ENCODE measurements at regions not wholly inside any gene's neighbourhood (a gene's known extent, or its start where the extent isn't known, plus 50 kb on each side); places are given as distances from the start of the nearest gene placed in this dataset.
"Not testable (repeated sequence)": the region's sequence is repeated elsewhere in the genome, so short reads cannot be mapped to it uniquely, and the experiment has no call there.

DNA sequence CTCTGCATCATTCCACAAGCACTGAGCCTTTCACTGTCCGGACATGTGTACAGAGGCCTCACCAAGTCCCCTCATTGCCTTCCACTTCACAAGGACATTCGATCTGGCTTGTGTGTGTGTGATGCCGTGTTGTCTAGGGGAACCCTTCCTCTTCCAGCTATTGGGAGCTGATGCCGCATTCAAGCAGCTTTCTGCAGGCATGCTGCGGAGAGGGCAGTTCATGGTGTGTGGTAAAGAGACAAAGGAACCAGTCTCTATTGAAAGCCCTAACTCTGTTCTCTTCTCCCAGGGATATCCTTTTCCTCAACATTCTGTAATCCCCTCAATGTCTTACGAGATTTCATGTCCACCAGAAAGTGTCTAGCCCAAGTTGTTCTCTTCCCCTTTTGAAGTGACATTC lies 141.6 kb downstream of the ALOX5 start:
- no peak for DNase-seq
- Histone ChIP-seq H3K27ac (no peak overlapping the region), H3K4me3 (no peak overlapping the region), H3K36me3 (no peaks in the 10 kb centered on the region), H3K4me1 (peaks cover 0 to 5% of the 10 kb centered on the region in 2 donors), H3K27me3 (no peaks in the 10 kb centered on the region), H3K9me3 (no peaks in the 10 kb centered on the region)
- ATAC-seq: no peak
- TF ChIP-seq, protein P1, sequence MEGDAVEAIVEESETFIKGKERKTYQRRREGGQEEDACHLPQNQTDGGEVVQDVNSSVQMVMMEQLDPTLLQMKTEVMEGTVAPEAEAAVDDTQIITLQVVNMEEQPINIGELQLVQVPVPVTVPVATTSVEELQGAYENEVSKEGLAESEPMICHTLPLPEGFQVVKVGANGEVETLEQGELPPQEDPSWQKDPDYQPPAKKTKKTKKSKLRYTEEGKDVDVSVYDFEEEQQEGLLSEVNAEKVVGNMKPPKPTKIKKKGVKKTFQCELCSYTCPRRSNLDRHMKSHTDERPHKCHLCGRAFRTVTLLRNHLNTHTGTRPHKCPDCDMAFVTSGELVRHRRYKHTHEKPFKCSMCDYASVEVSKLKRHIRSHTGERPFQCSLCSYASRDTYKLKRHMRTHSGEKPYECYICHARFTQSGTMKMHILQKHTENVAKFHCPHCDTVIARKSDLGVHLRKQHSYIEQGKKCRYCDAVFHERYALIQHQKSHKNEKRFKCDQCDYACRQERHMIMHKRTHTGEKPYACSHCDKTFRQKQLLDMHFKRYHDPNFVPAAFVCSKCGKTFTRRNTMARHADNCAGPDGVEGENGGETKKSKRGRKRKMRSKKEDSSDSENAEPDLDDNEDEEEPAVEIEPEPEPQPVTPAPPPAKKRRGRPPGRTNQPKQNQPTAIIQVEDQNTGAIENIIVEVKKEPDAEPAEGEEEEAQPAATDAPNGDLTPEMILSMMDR (IDR thresholded peaks at IDR 0.05): no peak
- intact Hi-C loops (cut with DNase I): no loop called here

DNA sequence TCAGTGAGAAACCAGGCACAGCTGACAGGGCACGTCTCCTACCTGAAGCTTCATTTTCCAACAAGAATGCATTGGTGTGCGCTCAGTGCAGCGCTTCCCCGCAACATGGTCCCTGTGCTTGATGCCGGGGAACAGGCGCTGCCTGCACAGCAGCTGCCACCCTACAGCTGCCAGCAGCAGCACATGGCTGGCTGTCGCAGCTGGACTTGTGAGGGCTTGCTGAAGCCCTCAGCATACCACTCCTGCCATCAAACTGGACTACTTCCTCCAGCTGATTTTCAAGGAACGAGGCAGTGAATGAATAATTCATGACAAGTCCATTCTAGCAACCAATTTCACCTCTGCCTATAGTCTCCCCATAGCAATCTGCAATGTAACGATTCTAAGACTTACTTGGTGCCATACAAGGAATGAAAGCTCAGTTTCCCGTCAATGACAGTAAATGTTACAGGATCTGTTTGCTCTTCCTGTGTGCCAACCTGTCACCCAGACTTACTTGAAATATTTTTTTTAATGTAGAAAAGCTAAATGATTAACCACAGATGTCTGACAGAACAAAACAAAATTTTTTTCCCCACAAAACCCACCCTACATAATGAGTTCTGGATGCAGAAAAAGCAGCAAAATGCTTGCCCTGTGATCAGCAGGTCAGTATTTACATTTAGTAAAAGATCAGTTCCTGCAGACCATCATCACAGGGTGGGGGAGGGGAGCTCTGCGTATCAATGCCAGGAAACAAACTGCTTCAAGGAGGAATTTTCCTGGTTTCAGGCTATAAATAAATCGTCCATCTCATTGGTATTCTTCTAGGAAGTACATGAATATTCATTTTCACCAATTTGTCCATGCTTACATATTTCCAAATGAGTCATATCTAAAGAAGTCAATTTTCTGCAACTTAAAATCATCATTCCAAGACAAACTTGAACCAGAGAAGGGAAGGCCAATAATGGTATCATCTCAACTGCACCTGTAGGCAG lies 140.6 kb downstream of the ALOX5 start:
- Histone ChIP-seq H3K36me3 (no peaks in the 10 kb centered on the region), H3K27me3 (no peaks in the 10 kb centered on the region), H3K9me3 (no peaks in the 10 kb centered on the region), H3K27ac (no peak overlapping the region), H3K4me3 (no peak overlapping the region), H3K4me1 (peaks cover 0 to 5% of the 10 kb centered on the region in 2 donors)
- intact Hi-C loops (cut with DNase I): no loop called here
- ATAC-seq: no peak
- DNase-seq: peak in 1 of 4 donors; percentile 5
- TF ChIP-seq, protein P1 (IDR thresholded peaks at IDR 0.05): no peak

DNA sequence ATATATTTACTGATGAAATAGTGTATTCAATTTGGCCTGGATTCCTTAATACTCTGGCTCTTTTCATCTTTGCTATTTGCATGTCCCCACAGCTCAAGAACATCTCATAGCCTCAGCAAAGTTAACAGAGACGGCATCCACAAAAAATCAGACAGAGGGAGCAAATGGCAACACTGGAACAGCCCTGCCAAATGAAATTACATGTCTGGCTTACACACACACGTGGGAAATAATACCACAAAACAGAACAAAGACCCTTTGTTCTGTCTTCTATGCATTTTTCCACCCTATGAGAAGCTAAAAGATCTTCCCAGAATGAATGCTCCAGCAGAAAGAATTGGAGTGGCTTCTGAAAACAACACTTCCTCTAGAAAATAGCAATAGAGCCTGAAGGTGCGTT lies 139.5 kb downstream of the ALOX5 start:
- TF ChIP-seq, protein P1 (IDR thresholded peaks at IDR 0.05): no peak
- ATAC-seq: no peak
- Histone ChIP-seq H3K4me3 (no peak overlapping the region), H3K36me3 (no peaks in the 10 kb centered on the region), H3K9me3 (no peaks in the 10 kb centered on the region), H3K27me3 (no peaks in the 10 kb centered on the region), H3K27ac (no peak overlapping the region), H3K4me1 (peaks cover 0 to 5% of the 10 kb centered on the region in 2 donors)
- DNase-seq: no peak
- intact Hi-C loops (cut with DNase I): no loop called here

DNA sequence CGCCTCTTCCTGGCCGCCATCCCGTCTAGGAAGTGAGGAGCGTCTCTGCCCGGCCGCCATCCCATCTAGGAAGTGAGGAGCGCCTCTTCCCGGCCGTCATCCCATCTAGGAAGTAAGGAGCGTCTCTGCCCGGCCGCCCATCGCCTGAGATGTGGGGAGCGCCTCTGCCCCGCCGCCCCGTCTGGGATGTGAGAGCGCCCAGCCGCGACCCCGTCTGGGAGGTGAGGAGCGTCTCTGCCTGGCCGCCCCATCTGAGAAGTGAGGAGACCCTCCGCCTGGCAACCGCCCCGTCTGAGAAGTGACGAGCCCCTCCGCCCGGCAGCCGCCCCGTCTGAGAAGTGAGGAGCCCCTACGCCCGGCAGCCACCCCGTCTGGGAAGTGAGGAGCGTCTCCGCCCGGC lies 137.9 kb downstream of the ALOX5 start:
- H3K4me3 ChIP-seq; intact Hi-C loops (cut with DNase I); H3K4me1 ChIP-seq; H3K27ac ChIP-seq; H3K36me3 ChIP-seq; ATAC-seq; H3K9me3 ChIP-seq; H3K27me3 ChIP-seq; DNase-seq: not testable (repeated sequence)

DNA sequence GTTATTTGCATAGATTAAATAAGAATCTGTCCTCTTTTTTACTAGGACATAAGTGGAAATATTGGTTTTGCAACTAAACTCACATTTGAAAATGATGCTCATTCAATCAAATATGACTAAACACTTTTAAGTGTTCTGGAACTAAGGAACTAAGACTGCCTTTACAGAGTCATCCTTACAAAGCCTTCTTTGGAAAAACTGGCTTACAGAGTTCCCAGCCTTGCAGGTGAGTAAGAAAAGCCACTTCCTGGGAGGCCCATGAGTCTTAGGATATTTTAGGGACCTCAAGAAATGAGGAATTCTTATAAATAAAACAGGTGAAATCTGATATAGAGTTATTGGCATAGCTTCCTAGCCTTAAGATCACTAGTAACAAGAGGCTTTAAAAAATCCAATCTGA lies 135.5 kb downstream of the ALOX5 start:
- TF ChIP-seq, protein P1 (IDR thresholded peaks at IDR 0.05): no peak
- no peaks in the 10 kb centered on the region for H3K36me3 ChIP-seq
- no peak for ATAC-seq
- no peak overlapping the region for H3K27ac ChIP-seq
- H3K4me3 ChIP-seq: no peak overlapping the region
- DNase-seq: no peak
- H3K27me3 ChIP-seq: no peaks in the 10 kb centered on the region
- peaks cover 0 to 3% of the 10 kb centered on the region in 2 donors for H3K4me1 ChIP-seq
- H3K9me3 ChIP-seq: no peaks in the 10 kb centered on the region
- intact Hi-C loops (cut with DNase I): no loop called here

Measured in left lung (tissue), 4 donors.